ENCODE measurements at regions not wholly inside any gene's neighbourhood (a gene's known extent, or its start where the extent isn't known, plus 50 kb on each side); places are given as distances from the start of the nearest gene placed in this dataset.

DNA sequence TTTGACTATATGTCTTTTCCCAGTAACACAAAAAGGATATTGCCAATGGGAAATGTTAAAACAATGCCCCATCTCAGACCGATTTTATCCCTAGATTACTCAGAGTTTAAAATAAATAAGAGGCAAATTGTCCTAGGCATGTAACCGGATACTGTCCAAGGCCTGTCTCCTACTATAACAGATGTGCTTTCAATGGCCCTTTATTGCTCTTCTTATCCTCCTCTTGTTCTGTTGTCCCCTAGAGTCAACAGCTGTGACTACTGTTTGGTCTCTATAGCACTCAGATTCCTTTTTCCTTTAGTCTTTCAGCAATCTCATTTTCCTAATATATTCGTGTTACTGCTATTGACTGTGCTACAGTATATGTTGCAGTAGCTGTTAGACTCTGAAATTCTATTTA is 66.8 kb upstream of the PLS3 start:
- peak; percentile 13 to 22 for DNase-seq

DNA sequence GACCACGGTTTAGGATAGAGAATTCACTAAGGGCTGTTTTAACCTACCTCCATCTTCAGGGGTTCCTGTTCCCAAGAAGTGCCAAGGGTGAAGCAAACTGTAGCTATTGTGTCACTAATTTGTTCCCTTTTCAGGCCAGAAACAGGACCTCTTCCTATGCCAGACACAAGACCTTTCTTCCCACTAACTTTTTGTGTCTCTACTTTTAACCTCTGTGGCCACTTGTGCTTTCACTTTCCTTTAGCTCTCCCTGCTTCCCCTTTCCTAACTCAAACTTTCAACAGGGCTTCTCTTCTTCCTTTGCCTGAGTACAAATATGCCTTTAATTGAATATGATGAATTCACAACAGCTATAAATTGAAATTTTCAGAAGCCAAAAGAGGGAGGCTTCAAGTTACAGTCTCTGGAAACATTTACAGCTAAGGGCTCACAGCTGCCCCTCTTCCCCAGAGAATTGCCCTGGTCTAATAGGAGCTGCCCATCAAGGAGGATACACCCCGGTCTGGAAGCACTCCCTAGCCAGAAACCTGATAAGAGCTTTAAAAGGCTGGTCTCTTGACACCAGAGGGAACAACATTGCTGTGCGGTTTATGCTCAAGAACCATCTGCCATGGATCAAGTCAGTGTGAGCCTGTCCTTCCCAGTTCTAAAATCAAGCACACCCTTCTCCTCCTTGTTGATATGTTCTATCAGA is 61.7 kb upstream of the PLS3 start:
- no peak for DNase-seq

DNA sequence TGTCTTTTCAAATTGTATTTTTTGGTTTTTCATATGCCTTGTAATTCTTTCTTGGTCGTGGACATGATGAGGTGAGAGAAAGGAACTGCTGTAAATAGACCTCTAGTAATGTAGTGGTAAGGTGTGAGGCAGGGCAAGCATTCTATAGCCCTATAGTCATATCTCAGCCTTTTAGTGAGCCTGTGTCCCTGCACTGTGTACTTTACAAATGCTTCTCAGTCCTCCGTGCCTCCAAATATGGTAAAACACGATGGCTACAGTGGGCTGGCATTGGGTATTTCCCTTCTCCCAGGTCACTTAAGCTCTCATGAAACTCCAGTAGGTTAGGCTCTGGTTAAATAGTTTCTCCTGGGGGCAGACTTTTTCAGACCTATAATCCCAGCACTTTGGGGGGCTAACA is 57.9 kb upstream of the PLS3 start:
- no peak for DNase-seq

DNA sequence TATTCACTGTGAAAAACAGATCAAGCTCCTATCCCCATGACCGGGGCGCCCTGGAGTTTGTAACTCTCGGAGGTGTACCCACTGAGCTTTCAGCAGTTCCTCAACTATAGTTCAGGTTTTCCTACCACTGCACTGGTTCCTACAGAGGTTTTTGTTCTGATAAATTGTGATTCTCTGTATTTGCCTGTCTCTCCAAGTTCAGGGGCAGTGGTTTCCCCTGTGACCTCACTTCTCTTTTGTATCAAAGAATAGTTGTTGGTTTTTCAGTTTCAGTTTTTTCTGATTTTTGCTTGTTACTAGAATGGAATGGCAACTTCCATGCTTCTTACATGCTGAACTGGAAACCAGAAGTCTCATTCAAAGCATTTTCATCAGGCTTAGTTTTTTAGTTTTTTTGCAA is 56.8 kb upstream of the PLS3 start:
- no peak for DNase-seq
